Esophagus squamous epithelium (tissue), 4 donors: ENCODE measurements at regions not wholly inside any gene's neighbourhood (a gene's known extent, or its start where the extent isn't known, plus 50 kb on each side); places are given as distances from the start of the nearest gene placed in this dataset.

Experiments used
- POLR2A ChIP-seq, 4 donors: fragments of 450-650 bp; IDR thresholded peaks; one replicate each; pipeline ENCODE4 v1.6.1; 2017; ENCODE audit warnings: antibody characterized with exemption in 4 of 4, mild to moderate bottlenecking in 4 of 4, moderate library complexity in 3 of 4
- TF ChIP-seq, protein P1 (sequence below), 6 experiments: fragments of 450-650 bp in 4 of 6; fragments of 200-600 bp in 2 of 6; sonication (generic) in 2 of 6; IDR thresholded peaks; one replicate each; pipeline ENCODE4 v1.5.1; 2016 to 2019; ENCODE audit warnings: antibody characterized with exemption in 6 of 6, mild to moderate bottlenecking in 4 of 6, moderate library complexity in 4 of 6

DNA sequence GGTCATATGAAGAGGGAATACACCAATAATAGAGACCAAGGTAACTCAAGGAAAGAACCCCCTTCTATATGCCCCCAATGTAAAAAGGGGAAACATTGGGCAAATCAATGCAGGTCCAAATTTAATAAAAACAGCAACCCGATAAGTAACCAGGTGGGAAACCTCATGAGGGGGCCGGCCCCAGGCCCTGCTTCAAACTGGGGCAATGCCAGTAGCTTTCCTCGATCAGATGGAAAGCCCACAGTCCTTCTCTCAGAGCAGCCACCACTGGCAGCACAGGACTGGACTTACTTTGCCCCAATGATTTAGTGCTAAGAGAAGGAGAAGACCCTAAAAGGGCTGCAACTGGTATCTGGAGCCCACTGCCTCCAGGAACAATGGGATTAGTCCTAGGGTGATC, 65.6 kb upstream of the ASCC3 start:
- TF ChIP-seq, protein P1, sequence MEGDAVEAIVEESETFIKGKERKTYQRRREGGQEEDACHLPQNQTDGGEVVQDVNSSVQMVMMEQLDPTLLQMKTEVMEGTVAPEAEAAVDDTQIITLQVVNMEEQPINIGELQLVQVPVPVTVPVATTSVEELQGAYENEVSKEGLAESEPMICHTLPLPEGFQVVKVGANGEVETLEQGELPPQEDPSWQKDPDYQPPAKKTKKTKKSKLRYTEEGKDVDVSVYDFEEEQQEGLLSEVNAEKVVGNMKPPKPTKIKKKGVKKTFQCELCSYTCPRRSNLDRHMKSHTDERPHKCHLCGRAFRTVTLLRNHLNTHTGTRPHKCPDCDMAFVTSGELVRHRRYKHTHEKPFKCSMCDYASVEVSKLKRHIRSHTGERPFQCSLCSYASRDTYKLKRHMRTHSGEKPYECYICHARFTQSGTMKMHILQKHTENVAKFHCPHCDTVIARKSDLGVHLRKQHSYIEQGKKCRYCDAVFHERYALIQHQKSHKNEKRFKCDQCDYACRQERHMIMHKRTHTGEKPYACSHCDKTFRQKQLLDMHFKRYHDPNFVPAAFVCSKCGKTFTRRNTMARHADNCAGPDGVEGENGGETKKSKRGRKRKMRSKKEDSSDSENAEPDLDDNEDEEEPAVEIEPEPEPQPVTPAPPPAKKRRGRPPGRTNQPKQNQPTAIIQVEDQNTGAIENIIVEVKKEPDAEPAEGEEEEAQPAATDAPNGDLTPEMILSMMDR (IDR thresholded peaks at IDR 0.05) = no peak
- TF ChIP-seq POLR2A (IDR thresholded peaks at IDR 0.05) = no peak
